Kidney epithelial cell (primary cell): ENCODE measurements at regions not wholly inside any gene's neighbourhood (a gene's known extent, or its start where the extent isn't known, plus 50 kb on each side); places are given as distances from the start of the nearest gene placed in this dataset.
A peak's percentile ranks its signal among the peaks of the same experiment; 100 is the strongest.

Experiments
- DNase-seq: peaks from one replicate; pipeline ENCODE4 v3.0.0-alpha.2; 2010; ENCODE audit warnings: low read depth
- H3K27me3 ChIP-seq: 2 replicates; pipeline ENCODE4 v1.6.0; 2011; ENCODE audit warnings: low read length; ENCODE audit not compliant: control insufficient read depth, insufficient read depth
- H3K36me3 ChIP-seq: 2 replicates; pipeline ENCODE4 v1.5.1; 2011; ENCODE audit warnings: low read length; ENCODE audit not compliant: control insufficient read depth, insufficient read depth
- H3K4me3 ChIP-seq: 2 replicates; pipeline ENCODE4 v1.5.1; 2011; ENCODE audit warnings: low read depth, mild to moderate bottlenecking, control low read depth, low read length
- TF ChIP-seq, protein P1 (sequence below): IDR thresholded peaks from 2 replicates; pipeline ENCODE4 v1.5.1; 2011; ENCODE audit warnings: mild to moderate bottlenecking, moderate library complexity, low read length, control low read depth, inconsistent platforms; ENCODE audit not compliant: insufficient read depth, poor library complexity, severe bottlenecking

DNA sequence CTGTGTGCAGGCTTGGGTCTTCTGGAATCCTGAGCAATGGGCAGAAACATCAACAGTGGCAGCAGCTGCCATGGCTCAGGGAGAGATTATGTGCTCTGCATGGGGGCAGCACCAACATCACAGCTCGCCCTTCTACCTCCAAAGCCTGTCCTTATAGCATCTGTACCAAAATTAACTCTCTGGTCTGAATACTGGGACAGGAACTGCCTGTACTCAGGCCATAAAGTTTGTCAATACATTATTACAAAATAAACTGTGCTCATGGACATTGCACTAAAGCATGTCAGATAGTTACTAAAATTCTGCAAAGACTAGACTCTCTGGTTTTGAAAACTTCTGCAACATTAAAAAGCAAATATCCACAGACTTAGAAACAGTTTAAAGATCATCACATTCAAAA, 91.6 kb downstream of the ZC3H11B start:
- Histone ChIP-seq H3K36me3 (no peaks in the 10 kb centered on the region), H3K4me3 (no peak overlapping the region), H3K27me3 (no peaks in the 10 kb centered on the region)
- TF ChIP-seq, protein P1, sequence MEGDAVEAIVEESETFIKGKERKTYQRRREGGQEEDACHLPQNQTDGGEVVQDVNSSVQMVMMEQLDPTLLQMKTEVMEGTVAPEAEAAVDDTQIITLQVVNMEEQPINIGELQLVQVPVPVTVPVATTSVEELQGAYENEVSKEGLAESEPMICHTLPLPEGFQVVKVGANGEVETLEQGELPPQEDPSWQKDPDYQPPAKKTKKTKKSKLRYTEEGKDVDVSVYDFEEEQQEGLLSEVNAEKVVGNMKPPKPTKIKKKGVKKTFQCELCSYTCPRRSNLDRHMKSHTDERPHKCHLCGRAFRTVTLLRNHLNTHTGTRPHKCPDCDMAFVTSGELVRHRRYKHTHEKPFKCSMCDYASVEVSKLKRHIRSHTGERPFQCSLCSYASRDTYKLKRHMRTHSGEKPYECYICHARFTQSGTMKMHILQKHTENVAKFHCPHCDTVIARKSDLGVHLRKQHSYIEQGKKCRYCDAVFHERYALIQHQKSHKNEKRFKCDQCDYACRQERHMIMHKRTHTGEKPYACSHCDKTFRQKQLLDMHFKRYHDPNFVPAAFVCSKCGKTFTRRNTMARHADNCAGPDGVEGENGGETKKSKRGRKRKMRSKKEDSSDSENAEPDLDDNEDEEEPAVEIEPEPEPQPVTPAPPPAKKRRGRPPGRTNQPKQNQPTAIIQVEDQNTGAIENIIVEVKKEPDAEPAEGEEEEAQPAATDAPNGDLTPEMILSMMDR, result no peak
- DNase-seq, result no peak

DNA sequence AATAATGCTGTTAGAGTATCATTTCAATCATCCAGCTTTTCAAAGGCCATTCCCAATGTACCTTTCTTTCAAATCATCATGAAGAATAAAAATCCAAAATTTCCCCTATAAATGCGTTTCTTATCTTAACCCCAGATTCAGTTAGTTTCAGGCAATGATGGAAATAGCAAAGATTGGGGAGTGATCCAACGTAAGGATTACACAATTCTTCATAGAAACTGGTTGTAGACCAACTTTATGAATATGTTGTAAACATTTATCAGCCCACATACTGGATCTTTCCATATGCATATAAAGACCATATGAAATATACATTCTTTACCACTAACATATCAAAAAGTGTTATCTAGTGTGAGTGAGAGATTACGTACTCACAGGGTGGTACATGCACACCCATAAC, 92.7 kb downstream of the ZC3H11B start:
- no peaks in the 10 kb centered on the region for H3K36me3 ChIP-seq
- no peaks in the 10 kb centered on the region for H3K27me3 ChIP-seq
- no peak overlapping the region for H3K4me3 ChIP-seq
- TF ChIP-seq, protein P1, result no peak
- no peak for DNase-seq

DNA sequence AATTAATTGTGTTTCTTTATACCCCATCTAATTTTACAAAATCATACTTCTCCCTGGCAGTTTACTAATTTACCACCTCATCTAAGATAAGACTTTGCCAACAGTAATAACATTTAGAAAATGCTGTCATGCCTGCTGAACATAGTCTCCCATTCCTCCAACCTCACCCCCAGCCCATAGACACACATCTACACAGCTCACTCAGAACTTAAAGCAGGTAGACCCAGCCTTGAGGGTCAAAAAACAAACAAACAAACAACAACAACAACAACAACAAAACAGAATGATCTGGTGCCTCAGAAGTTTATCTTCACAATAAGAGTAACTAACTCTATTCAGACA, 94.0 kb downstream of the ZC3H11B start:
- no peaks in the 10 kb centered on the region for H3K27me3 ChIP-seq
- no peak for DNase-seq
- H3K4me3 ChIP-seq, result no peak overlapping the region
- TF ChIP-seq, protein P1, result no peak
- H3K36me3 ChIP-seq, result no peaks in the 10 kb centered on the region

DNA sequence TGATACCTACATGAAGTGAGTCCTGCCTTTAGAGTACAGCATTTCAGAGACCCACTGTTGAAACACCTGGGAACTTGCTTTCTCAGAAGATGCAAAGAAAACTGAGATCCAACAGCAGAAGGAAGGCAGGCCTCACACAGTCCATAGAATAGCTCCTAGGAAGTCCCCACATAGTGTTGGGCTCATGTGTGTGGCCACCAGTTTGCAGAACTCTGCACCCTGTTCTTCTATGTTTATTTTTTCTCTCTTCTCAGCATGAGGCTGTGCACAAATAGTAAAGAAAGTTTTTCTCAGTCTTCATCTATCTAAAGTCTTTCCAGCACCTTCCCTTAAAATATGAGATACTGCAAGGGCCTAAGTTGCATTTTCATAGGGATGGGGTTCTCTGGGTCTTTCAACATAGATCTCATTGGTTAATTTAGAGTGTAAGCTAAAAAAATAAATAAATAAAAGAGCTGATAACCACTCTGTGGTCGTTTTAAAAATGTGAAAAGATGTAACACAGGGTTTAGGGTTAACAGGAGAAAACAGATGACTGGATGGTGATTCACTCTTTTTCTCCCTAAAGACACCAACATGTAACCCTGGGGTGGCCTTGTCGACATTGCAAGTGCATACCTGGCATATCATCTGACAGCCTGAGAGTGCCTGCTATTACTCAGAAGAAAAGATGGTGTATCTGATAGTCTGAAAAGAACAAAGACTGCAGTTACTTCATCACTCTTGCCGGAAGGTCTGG, 94.6 kb downstream of the ZC3H11B start:
- H3K36me3 ChIP-seq, result no peaks in the 10 kb centered on the region

DNA sequence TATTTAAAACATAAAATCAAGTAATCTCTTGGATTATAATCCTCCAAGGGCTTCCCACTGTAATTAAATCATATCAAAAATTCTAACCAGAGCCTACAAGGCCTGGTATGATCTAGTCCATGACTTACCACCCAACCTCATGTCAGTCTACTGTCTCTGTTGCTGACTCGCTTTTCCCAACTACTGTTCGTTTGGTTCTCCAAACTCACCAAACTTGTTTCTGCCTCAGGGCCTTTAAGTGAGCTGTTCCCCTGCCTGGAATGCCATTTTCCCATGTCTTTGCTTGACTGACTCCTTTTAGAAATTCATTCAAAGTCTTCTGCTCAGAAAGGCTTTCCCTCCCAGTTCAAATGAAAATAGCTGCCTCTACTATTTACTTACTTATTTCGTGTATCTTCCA, 95.9 kb downstream of the ZC3H11B start:
- TF ChIP-seq, protein P1, result no peak
- no peaks in the 10 kb centered on the region for H3K36me3 ChIP-seq
- no peaks in the 10 kb centered on the region for H3K27me3 ChIP-seq
- H3K4me3 ChIP-seq, result no peak overlapping the region
- DNase-seq, result no peak

More for the DNA sequence above, 94.6 kb downstream of the ZC3H11B start:
- peak; percentile 63 for DNase-seq
- Histone ChIP-seq H3K27me3 (no peaks in the 10 kb centered on the region), H3K4me3 (no peak overlapping the region)
- TF ChIP-seq, protein P1, result no peak

DNA sequence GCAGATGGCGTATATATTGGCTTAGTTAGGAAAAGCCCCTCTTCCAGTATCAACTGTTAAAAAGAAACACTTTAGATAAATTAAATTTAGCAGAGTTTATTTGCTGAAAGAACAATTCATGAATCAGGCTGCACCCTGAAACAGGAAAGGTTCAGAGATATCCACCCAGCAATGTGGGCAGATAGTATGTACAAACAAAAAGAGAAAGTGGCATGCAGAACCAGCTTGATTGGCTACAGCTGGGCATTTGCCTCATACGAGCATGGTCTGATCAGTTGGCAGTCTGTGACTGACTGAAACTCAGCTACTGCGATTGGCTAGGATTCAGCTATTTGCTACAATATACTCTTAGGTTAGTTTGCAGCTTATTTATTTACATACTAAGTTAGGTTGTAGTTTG, 98.2 kb downstream of the ZC3H11B start:
- TF ChIP-seq, protein P1, result no peak
- H3K4me3 ChIP-seq, result no peak overlapping the region
- no peaks in the 10 kb centered on the region for H3K36me3 ChIP-seq
- H3K27me3 ChIP-seq, result no peaks in the 10 kb centered on the region
- no peak for DNase-seq
